SK-N-MC (cell line): ENCODE measurements at regions not wholly inside any gene's neighbourhood (a gene's known extent, or its start where the extent isn't known, plus 50 kb on each side); places are given as distances from the start of the nearest gene placed in this dataset.

Source experiments
- EZH2 ChIP-seq: fragments of 200-600 bp; sonication (generic); IDR thresholded peaks from one replicate; pipeline ENCODE4 v1.6.1; 2017; ENCODE audit warnings: antibody characterized with exemption
- POLR2AphosphoS5 ChIP-seq: IDR thresholded peaks from 2 replicates; pipeline ENCODE4 v1.6.1; 2012; ENCODE audit warnings: mild to moderate bottlenecking, low read depth, low read length, borderline replicate concordance

DNA sequence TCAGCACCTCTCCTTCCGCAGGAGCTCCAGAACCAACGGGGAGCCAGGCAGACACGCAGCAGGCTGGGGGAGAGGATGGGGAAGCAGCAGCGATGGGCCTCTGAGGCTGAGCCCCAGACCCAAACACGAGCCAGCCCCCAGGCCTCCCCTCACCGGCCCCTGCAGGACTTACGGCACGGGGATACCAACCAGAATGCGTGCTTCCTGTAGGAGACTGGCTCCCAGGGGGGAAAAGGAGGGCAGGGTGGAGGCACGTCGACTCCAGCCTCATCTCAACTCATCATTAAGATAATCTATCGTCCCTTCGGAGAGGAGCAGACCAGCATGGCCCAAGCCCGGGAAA lies 495.1 kb upstream of the MYT1L start:
- no peak for TF ChIP-seq EZH2
- TF ChIP-seq POLR2AphosphoS5: no peak
